GM12864 (cell line): ENCODE measurements at regions not wholly inside any gene's neighbourhood (a gene's known extent, or its start where the extent isn't known, plus 50 kb on each side); places are given as distances from the start of the nearest gene placed in this dataset.

Source experiments
- DNase-seq: peaks from one replicate; pipeline ENCODE4 v3.0.0-alpha.2; 2011; ENCODE audit warnings: low read depth
- H3K4me3 ChIP-seq: 2 replicates; pipeline ENCODE4 v1.5.1; 2011; ENCODE audit warnings: mild to moderate bottlenecking, low read depth, low read length, control low read depth
- TF ChIP-seq, protein P1 (sequence below): IDR thresholded peaks from 2 replicates; pipeline ENCODE4 v1.5.1; 2011; ENCODE audit warnings: low read depth, mild to moderate bottlenecking, moderate library complexity, low read length, control low read depth, inconsistent platforms; ENCODE audit errors: missing control alignments

GRCh38 chr1:69172003-69173000 is 395.4 kb upstream of the LRRC7 start:
- no peak overlapping the region for H3K4me3 ChIP-seq
- TF ChIP-seq, protein P1, sequence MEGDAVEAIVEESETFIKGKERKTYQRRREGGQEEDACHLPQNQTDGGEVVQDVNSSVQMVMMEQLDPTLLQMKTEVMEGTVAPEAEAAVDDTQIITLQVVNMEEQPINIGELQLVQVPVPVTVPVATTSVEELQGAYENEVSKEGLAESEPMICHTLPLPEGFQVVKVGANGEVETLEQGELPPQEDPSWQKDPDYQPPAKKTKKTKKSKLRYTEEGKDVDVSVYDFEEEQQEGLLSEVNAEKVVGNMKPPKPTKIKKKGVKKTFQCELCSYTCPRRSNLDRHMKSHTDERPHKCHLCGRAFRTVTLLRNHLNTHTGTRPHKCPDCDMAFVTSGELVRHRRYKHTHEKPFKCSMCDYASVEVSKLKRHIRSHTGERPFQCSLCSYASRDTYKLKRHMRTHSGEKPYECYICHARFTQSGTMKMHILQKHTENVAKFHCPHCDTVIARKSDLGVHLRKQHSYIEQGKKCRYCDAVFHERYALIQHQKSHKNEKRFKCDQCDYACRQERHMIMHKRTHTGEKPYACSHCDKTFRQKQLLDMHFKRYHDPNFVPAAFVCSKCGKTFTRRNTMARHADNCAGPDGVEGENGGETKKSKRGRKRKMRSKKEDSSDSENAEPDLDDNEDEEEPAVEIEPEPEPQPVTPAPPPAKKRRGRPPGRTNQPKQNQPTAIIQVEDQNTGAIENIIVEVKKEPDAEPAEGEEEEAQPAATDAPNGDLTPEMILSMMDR = no peak
- DNase-seq = no peak

- DNase-seq = no peak
Measured at GRCh38 chr1:69175053-69175452, 392.7 kb upstream of the LRRC7 start.

GRCh38 chr1:69180358-69180757 is 387.4 kb upstream of the LRRC7 start:
- no peak overlapping the region for H3K4me3 ChIP-seq
- TF ChIP-seq, protein P1 = no peak
- no peak for DNase-seq

More at GRCh38 chr1:69175053-69175452, 392.7 kb upstream of the LRRC7 start:
- TF ChIP-seq, protein P1 = no peak
- no peak overlapping the region for H3K4me3 ChIP-seq

DNA sequence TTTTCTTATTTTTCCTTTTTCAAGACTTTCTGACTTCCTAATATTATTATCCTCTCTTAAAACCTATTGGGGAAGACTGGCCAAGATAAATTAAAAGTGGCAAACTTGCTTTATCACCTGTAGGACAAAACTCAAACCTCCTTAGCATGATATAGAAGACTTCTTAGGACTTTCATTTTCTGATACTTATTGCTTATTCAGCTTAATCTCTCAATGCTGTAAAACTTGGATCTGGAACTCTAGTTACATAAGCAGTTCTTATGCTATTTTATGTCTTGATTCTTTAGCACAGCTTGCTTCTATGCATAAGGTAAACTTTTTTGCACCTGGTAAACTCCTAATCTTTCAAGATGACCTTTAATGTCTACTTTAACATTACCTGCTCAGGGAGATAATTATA is 382.3 kb upstream of the LRRC7 start:
- TF ChIP-seq, protein P1 = no peak
- no peak overlapping the region for H3K4me3 ChIP-seq
- no peak for DNase-seq

GRCh38 chr1:69191335-69191734 is 376.4 kb upstream of the LRRC7 start:
- no peak overlapping the region for H3K4me3 ChIP-seq
- TF ChIP-seq, protein P1 = no peak
- no peak for DNase-seq

DNA sequence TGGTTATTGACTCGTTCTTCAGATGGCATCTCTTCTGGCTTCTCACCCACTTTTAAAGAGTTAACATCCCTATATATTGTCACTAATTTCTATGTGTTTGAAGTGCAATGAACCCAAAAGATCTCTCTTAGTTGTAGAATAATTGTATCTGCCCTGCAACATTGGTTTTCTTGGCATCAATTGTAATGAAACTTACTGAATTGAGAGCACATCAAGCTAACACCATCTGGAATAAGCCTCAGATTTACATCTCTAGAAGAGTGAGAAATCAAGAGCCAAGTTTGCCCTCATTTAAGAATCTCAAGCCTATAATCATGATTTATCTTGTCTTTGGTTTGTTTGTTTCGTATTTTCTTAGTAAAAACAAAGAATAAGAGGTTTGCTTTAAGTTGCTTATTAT is 372.6 kb upstream of the LRRC7 start:
- TF ChIP-seq, protein P1 = no peak
- H3K4me3 ChIP-seq = no peak overlapping the region
- DNase-seq = no peak

- H3K4me3 ChIP-seq = no peak overlapping the region
- no peak for DNase-seq
- TF ChIP-seq, protein P1 = no peak
Measured at GRCh38 chr1:69196071-69196470, 371.7 kb upstream of the LRRC7 start.
